ENCODE measurements at regions not wholly inside any gene's neighbourhood (a gene's known extent, or its start where the extent isn't known, plus 50 kb on each side); places are given as distances from the start of the nearest gene placed in this dataset.

- no peak for DNase-seq (ENCODE audit: low read depth)
- H3K4me3 ChIP-seq (ENCODE audit: low read depth, low read length), result no peak overlapping the region
- TF ChIP-seq, protein P1, sequence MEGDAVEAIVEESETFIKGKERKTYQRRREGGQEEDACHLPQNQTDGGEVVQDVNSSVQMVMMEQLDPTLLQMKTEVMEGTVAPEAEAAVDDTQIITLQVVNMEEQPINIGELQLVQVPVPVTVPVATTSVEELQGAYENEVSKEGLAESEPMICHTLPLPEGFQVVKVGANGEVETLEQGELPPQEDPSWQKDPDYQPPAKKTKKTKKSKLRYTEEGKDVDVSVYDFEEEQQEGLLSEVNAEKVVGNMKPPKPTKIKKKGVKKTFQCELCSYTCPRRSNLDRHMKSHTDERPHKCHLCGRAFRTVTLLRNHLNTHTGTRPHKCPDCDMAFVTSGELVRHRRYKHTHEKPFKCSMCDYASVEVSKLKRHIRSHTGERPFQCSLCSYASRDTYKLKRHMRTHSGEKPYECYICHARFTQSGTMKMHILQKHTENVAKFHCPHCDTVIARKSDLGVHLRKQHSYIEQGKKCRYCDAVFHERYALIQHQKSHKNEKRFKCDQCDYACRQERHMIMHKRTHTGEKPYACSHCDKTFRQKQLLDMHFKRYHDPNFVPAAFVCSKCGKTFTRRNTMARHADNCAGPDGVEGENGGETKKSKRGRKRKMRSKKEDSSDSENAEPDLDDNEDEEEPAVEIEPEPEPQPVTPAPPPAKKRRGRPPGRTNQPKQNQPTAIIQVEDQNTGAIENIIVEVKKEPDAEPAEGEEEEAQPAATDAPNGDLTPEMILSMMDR (IDR thresholded peaks at IDR 0.05; ENCODE audit: control insufficient read depth, extremely low read depth, insufficient read depth), result no peak
Observed at GRCh38 chr14:96658611-96659010, 138.6 kb upstream of the VRK1 start.

GRCh38 chr14:96660123-96660522 is 137.1 kb upstream of the VRK1 start:
- H3K4me3 ChIP-seq (ENCODE audit: low read depth, low read length), result no peak overlapping the region
- DNase-seq (ENCODE audit: low read depth), result no peak
- TF ChIP-seq, protein P1 (IDR thresholded peaks at IDR 0.05; ENCODE audit: control insufficient read depth, extremely low read depth, insufficient read depth), result no peak

DNA sequence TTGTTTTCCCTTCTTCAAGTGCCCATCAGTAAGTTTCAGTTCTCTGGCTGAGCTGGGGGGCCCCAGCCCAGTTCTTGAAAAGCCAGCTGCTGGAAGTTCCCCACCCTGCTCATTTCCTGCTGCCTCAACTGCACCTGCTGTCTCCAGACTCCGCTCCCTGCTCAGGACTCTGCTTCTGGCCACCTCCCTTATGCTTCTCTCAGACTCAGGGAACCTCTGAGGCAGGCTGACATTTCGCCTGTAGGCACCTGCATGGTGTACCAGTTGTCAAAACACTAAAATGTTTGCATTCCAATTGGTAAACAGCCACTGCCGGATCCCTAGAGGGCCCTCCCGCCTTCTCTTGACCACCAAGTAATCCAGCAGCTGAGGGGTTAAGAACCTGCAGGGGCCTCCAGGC is 136.5 kb upstream of the VRK1 start:
- no peak overlapping the region for H3K4me3 ChIP-seq (ENCODE audit: low read depth, low read length)
- TF ChIP-seq, protein P1 (IDR thresholded peaks at IDR 0.05; ENCODE audit: control insufficient read depth, extremely low read depth, insufficient read depth), result no peak
- no peak for DNase-seq (ENCODE audit: low read depth)

- no peak for DNase-seq (ENCODE audit: low read depth)
- TF ChIP-seq, protein P1 (IDR thresholded peaks at IDR 0.05; ENCODE audit: control insufficient read depth, extremely low read depth, insufficient read depth), result no peak
- no peak overlapping the region for H3K4me3 ChIP-seq (ENCODE audit: low read depth, low read length)
Observed at GRCh38 chr14:96661244-96661969, 135.8 kb upstream of the VRK1 start.

GRCh38 chr14:96662116-96662970 is 134.8 kb upstream of the VRK1 start:
- TF ChIP-seq, protein P1 (IDR thresholded peaks at IDR 0.05; ENCODE audit: control insufficient read depth, extremely low read depth, insufficient read depth), result no peak
- DNase-seq (ENCODE audit: low read depth), result no peak
- no peak overlapping the region for H3K4me3 ChIP-seq (ENCODE audit: low read depth, low read length)

- no peak overlapping the region for H3K4me3 ChIP-seq (ENCODE audit: low read depth, low read length)
- DNase-seq (ENCODE audit: low read depth), result no peak
- TF ChIP-seq, protein P1 (IDR thresholded peaks at IDR 0.05; ENCODE audit: control insufficient read depth, extremely low read depth, insufficient read depth), result no peak
Observed at GRCh38 chr14:96663076-96663475, 134.1 kb upstream of the VRK1 start.

All from LNCaP clone FGC (cell line).